H1 (cell line): ENCODE measurements at regions not wholly inside any gene's neighbourhood (a gene's known extent, or its start where the extent isn't known, plus 50 kb on each side); places are given as distances from the start of the nearest gene placed in this dataset.

ENCODE experiments used
- CBX5 ChIP-seq: fragments of 300-800, 300-1000 bp; sonication (generic); IDR thresholded peaks from 2 replicates; pipeline ENCODE4 v1.7.1; 2016; ENCODE audit warnings: antibody characterized with exemption, low read length, low read depth
- CTCF ChIP-seq, 3 experiments: IDR thresholded peaks; 1 replicate in 2 of 3; 2 replicates in 1 of 3; pipeline versions ENCODE4 v1.5.1 to v1.6.1; 2011; ENCODE audit warnings: low read length in 3 of 3, mild to moderate bottlenecking in 3 of 3, inconsistent platforms in 2 of 3, low read depth in 1 of 3, moderate library complexity in 1 of 3; ENCODE audit not compliant: insufficient read depth in 1 of 3; ENCODE audit errors: control extremely low read depth in 1 of 3
- EZH2 ChIP-seq: fragments of 200-600 bp; sonication (generic); IDR thresholded peaks from 2 replicates; pipeline ENCODE4 v1.7.1; 2012; ENCODE audit warnings: low read depth, mild to moderate bottlenecking, moderate library complexity, low read length, inconsistent platforms; ENCODE audit not compliant: severe bottlenecking
- HDAC6 ChIP-seq: IDR thresholded peaks from one replicate; pipeline ENCODE4 v1.7.1; 2012; ENCODE audit warnings: low read depth, mild to moderate bottlenecking, inconsistent platforms, low read length, moderate library complexity
- MAX ChIP-seq: IDR thresholded peaks from 2 replicates; pipeline ENCODE4 v1.6.1; 2012; ENCODE audit warnings: inconsistent platforms
- POLR2AphosphoS5 ChIP-seq: IDR thresholded peaks from 2 replicates; pipeline ENCODE4 v1.6.1; 2011; ENCODE audit warnings: low read depth, low read length
- SIN3A ChIP-seq, 2 experiments: IDR thresholded peaks in 1 of 2; conservative IDR thresholded peaks in 1 of 2; 2 replicates each; pipeline ENCODE4 v1.6.1; 2011 to 2012; ENCODE audit warnings: low read length in 2 of 2, improper control_type of control experiment in 1 of 2, low read depth in 1 of 2, mild to moderate bottlenecking in 1 of 2
- SP4 ChIP-seq: IDR thresholded peaks from 2 replicates; pipeline ENCODE4 v1.6.1; 2012; ENCODE audit warnings: low read length, inconsistent platforms

- no peak for TF ChIP-seq HDAC6
- TF ChIP-seq SP4 = no peak
- TF ChIP-seq CTCF (IDR thresholded peaks at IDR 0.05; ENCODE audit: control extremely low read depth in 1 of 3, insufficient read depth in 1 of 3, low read depth in 1 of 3, low read length in 3 of 3) = no peak
- no peak for TF ChIP-seq SIN3A (conservative IDR thresholded peaks at IDR 0.05 in 1 of 2, IDR thresholded peaks at IDR 0.05 in 1 of 2; ENCODE audit: low read depth in 1 of 2, low read length in 2 of 2)
- TF ChIP-seq CBX5 = no peak
- no peak for TF ChIP-seq MAX
- no peak for TF ChIP-seq EZH2
- no peak for TF ChIP-seq POLR2AphosphoS5
Measured at GRCh38 chr1:83637586-83637985, 361.3 kb downstream of the TTLL7 start.
